ENCODE measurements at regions not wholly inside any gene's neighbourhood (a gene's known extent, or its start where the extent isn't known, plus 50 kb on each side); places are given as distances from the start of the nearest gene placed in this dataset.

- Mint-ChIP-seq H3K27ac (no peak overlapping the region), H3K36me3 (ENCODE audit: low read depth) (no peaks in the 10 kb centered on the region), H3K4me3 (no peak overlapping the region), H3K9me3 (no peaks in the 10 kb centered on the region), H3K27me3 (peaks cover 25% of the 10 kb centered on the region), H3K4me1 (no peaks in the 10 kb centered on the region)
- ATAC-seq (no peak), DNase-seq (no peak)
Observed at GRCh38 chr20:4344670-4345069, 95.6 kb upstream of the ADRA1D start.

DNA sequence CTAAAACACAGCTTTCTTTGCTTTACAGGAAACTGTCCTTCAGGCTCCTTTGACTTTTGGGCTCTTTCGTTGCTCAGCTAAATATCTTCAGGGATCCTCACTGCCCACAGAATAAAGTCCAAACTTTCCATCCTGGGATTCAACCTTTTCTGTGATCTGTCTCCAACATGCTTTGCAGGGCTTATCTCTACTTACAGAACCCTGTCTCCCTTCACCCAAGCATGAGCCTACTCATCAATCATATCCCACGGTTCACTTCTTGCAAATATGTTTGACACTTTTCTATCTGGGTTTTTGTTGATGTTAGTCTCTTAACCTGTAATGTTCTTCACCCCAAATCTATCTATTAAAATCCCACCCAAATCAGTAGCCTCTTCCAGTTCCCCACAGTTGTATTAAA is 93.5 kb upstream of the ADRA1D start:
- Mint-ChIP-seq H3K9me3 (no peaks in the 10 kb centered on the region), H3K36me3 (ENCODE audit: low read depth) (no peaks in the 10 kb centered on the region), H3K4me1 (no peaks in the 10 kb centered on the region), H3K27ac (no peak overlapping the region), H3K27me3 (peaks cover 27% of the 10 kb centered on the region), H3K4me3 (no peak overlapping the region)
- ATAC-seq (no peak), DNase-seq (no peak)

GRCh38 chr20:4341804-4342485 is 92.9 kb upstream of the ADRA1D start:
- H3K9me3 Mint-ChIP-seq, result no peaks in the 10 kb centered on the region
- no peak overlapping the region for H3K27ac Mint-ChIP-seq
- H3K4me3 Mint-ChIP-seq, result no peak overlapping the region
- ATAC-seq, result no peak
- no peak for DNase-seq
- H3K4me1 Mint-ChIP-seq, result no peaks in the 10 kb centered on the region
- H3K36me3 Mint-ChIP-seq (ENCODE audit: low read depth), result no peaks in the 10 kb centered on the region
- peaks cover 23% of the 10 kb centered on the region for H3K27me3 Mint-ChIP-seq

DNA sequence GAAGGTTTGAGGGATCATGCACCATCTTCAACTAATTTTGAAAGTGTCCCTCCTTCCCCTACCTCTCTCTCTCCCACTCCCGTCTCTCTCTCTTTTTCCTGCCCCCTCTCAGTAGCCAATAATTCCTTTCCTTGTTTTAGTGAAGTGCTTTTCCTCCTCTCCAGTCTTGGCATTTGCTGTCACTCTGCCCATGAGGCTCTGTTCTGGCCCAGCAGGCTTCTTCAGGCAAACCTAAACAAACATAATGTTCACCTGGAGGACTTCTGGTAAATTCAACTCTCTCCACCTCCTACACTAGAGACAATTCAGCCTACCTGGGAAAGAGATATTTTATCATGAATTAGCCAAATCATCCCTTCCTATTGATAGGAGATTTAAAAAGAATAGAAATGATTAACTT is 86.6 kb upstream of the ADRA1D start:
- ATAC-seq (no peak), DNase-seq (no peak)
- H3K9me3 Mint-ChIP-seq, result no peaks in the 10 kb centered on the region
- no peaks in the 10 kb centered on the region for H3K36me3 Mint-ChIP-seq (ENCODE audit: low read depth)
- no peak overlapping the region for H3K4me3 Mint-ChIP-seq
- no peaks in the 10 kb centered on the region for H3K4me1 Mint-ChIP-seq
- peaks cover 10% of the 10 kb centered on the region for H3K27me3 Mint-ChIP-seq
- H3K27ac Mint-ChIP-seq, result no peak overlapping the region

- ATAC-seq (no peak), DNase-seq (no peak)
- H3K27me3 Mint-ChIP-seq, result peaks cover 3% of the 10 kb centered on the region
- H3K9me3 Mint-ChIP-seq, result no peaks in the 10 kb centered on the region
- H3K27ac Mint-ChIP-seq, result no peak overlapping the region
- no peaks in the 10 kb centered on the region for H3K4me1 Mint-ChIP-seq
- no peaks in the 10 kb centered on the region for H3K36me3 Mint-ChIP-seq (ENCODE audit: low read depth)
- no peak overlapping the region for H3K4me3 Mint-ChIP-seq
Observed at GRCh38 chr20:4332121-4332860, 83.2 kb upstream of the ADRA1D start.

DNA sequence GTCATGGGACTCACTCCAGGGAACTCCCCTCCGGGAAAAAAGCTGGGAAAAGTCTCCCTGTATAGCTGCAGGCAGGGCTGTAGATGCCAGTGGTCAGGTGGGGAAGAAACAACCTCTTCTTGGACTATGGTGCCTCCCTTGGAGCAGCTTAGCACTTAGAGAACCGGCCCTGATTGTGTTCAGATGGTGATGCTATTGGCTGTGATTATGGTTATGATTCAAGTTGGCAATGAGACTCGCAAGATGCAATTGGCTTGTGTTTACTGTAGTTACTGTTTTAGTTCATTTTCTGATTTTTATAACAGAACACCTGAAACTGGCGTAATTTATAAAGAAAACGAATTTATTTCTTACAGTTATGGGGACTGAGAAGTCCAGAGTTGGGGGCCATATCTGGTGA is 80.9 kb upstream of the ADRA1D start:
- H3K4me3 Mint-ChIP-seq, result no peak overlapping the region
- H3K9me3 Mint-ChIP-seq, result peaks cover 6% of the 10 kb centered on the region
- peaks cover 3% of the 10 kb centered on the region for H3K27me3 Mint-ChIP-seq
- ATAC-seq (no peak), DNase-seq (no peak)
- no peaks in the 10 kb centered on the region for H3K36me3 Mint-ChIP-seq (ENCODE audit: low read depth)
- peaks cover 7% of the 10 kb centered on the region for H3K4me1 Mint-ChIP-seq
- H3K27ac Mint-ChIP-seq, result no peak overlapping the region

GRCh38 chr20:4329232-4329631 is 80.1 kb upstream of the ADRA1D start:
- H3K4me3 Mint-ChIP-seq, result no peak overlapping the region
- peaks cover 6% of the 10 kb centered on the region for H3K9me3 Mint-ChIP-seq
- H3K27me3 Mint-ChIP-seq, result peaks cover 4% of the 10 kb centered on the region
- no peak overlapping the region for H3K27ac Mint-ChIP-seq
- peaks cover 7% of the 10 kb centered on the region for H3K4me1 Mint-ChIP-seq
- H3K36me3 Mint-ChIP-seq (ENCODE audit: low read depth), result no peaks in the 10 kb centered on the region
- DNase-seq (no peak), ATAC-seq (no peak)

DNA sequence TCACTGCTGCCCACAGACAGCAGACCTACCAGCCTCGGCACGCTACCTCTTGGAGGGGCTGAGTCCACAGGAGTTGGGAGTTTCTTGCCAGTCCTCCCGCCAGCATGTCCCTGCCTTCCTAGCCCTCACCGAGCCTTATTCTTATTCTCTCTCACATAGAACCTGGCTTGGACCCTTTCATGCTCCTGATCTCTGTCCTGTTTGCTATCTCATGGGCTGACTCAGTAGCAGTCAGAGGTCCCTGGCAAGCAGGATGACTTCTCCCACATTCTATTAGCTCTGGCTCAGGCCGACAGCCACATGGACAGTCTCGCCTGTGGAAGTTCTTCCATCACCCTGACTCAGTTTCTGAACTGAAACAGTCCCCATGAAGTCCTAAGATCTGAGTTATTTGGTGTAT is 79.5 kb upstream of the ADRA1D start:
- H3K4me1 Mint-ChIP-seq, result peaks cover 7% of the 10 kb centered on the region
- no peak overlapping the region for H3K27ac Mint-ChIP-seq
- ATAC-seq, result no peak
- H3K27me3 Mint-ChIP-seq, result peaks cover 4% of the 10 kb centered on the region
- no peaks in the 10 kb centered on the region for H3K36me3 Mint-ChIP-seq (ENCODE audit: low read depth)
- peaks cover 6% of the 10 kb centered on the region for H3K9me3 Mint-ChIP-seq
- no peak overlapping the region for H3K4me3 Mint-ChIP-seq
- no peak for DNase-seq

DNA sequence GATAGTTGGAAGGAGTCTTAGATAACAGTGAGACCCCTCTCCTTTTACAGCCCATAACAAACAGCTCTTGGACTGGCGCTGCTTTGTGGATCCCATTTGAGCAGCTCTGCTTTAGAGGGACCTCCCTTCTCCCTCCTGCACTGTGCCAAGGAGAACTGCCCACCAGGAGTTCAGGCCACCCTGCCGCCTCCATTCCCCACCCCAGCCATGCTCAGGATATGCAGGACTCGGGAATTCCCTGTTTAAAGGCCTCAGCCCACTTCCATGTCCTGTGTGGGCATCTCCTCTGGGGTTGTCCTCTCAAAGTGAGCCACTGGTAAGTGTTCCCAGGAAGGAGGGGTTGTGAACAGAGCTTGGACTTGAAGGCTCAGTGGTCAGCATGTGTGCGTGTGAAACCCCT is 78.9 kb upstream of the ADRA1D start:
- peaks cover 6% of the 10 kb centered on the region for H3K9me3 Mint-ChIP-seq
- no peak overlapping the region for H3K27ac Mint-ChIP-seq
- H3K27me3 Mint-ChIP-seq, result peaks cover 4% of the 10 kb centered on the region
- ATAC-seq (no peak), DNase-seq (no peak)
- H3K4me1 Mint-ChIP-seq, result peaks cover 7% of the 10 kb centered on the region
- H3K4me3 Mint-ChIP-seq, result no peak overlapping the region
- H3K36me3 Mint-ChIP-seq (ENCODE audit: low read depth), result no peaks in the 10 kb centered on the region

- Mint-ChIP-seq H3K4me1 (peaks cover 7% of the 10 kb centered on the region), H3K4me3 (no peak overlapping the region), H3K27ac (no peak overlapping the region), H3K27me3 (peaks cover 8% of the 10 kb centered on the region), H3K36me3 (ENCODE audit: low read depth) (no peaks in the 10 kb centered on the region), H3K9me3 (peaks cover 6% of the 10 kb centered on the region)
- DNase-seq, result no peak
- ATAC-seq, result peak; percentile 40
Observed at GRCh38 chr20:4326195-4327065, 77.3 kb upstream of the ADRA1D start.

DNA sequence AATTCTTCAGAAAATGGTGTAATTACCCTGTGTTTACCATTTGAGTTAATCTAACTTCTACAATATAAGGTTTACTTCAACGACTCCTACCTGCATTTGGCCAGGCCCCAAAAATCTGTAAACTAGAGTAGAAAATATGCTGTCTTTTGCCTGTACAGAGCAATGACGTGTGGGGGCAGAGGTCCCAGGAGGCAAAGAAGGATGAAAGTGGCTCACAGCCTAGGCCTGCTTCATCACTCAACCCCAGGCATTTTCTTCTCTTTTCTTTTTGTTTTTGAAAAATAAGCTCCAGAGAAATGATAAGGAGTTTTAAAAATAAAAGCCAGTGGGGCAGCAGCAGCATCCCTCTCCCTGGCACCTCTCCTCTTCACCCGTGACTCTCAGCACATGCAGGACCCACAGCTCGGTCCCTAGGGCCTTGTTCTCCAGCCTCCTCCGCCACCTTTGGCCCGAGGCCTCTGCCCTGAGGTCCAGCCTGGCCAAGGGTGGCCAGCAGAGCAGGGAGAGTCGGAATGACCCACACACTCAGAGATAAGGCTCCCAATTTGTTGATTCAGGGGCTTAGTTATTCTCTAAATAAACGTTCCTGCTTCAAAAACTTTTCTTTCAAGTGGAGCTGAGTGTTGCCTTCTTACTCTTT is 76.6 kb upstream of the ADRA1D start:
- H3K4me1 Mint-ChIP-seq, result peaks cover 7% of the 10 kb centered on the region
- peaks cover 6% of the 10 kb centered on the region for H3K9me3 Mint-ChIP-seq
- no peak overlapping the region for H3K27ac Mint-ChIP-seq

GRCh38 chr20:4324611-4325243 is 75.6 kb upstream of the ADRA1D start:
- H3K9me3 Mint-ChIP-seq, result peaks cover 6% of the 10 kb centered on the region
- no peaks in the 10 kb centered on the region for H3K36me3 Mint-ChIP-seq (ENCODE audit: low read depth)
- H3K27ac Mint-ChIP-seq, result no peak overlapping the region
- DNase-seq (no peak), ATAC-seq (no peak)
- peaks cover 7% of the 10 kb centered on the region for H3K4me1 Mint-ChIP-seq
- no peak overlapping the region for H3K4me3 Mint-ChIP-seq
- peaks cover 8% of the 10 kb centered on the region for H3K27me3 Mint-ChIP-seq

More for the DNA sequence above, 76.6 kb upstream of the ADRA1D start:
- no peaks in the 10 kb centered on the region for H3K36me3 Mint-ChIP-seq (ENCODE audit: low read depth)
- DNase-seq (no peak), ATAC-seq (no peak)
- H3K27me3 Mint-ChIP-seq, result peaks cover 8% of the 10 kb centered on the region
- no peak overlapping the region for H3K4me3 Mint-ChIP-seq

GRCh38 chr20:4322499-4322898 is 73.4 kb upstream of the ADRA1D start:
- peaks cover 8% of the 10 kb centered on the region for H3K27me3 Mint-ChIP-seq
- peaks cover 6% of the 10 kb centered on the region for H3K9me3 Mint-ChIP-seq
- no peak overlapping the region for H3K27ac Mint-ChIP-seq
- H3K4me1 Mint-ChIP-seq, result peaks cover 7% of the 10 kb centered on the region
- no peak overlapping the region for H3K4me3 Mint-ChIP-seq
- ATAC-seq (no peak), DNase-seq (no peak)
- H3K36me3 Mint-ChIP-seq (ENCODE audit: low read depth), result no peaks in the 10 kb centered on the region

DNA sequence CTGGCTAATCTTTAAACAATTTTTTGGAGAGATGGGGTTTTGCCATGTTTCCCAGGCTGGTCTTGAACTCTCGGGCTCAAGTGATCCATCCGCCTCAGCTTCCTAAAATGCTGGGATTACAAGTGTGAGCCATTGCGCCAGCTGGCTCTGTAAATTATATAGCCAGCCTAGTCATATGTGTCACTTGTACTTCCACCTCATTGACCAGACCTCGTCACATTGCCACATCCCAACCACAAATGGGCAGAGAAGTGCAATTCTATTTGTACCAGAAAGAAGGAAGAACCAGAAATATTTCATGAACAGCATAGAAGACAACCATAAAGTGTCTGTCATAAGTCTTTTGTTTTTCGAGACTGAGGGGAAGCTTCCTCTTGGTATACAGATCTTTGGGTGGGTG is 71.2 kb upstream of the ADRA1D start:
- Mint-ChIP-seq H3K27me3 (peaks cover 6% of the 10 kb centered on the region), H3K4me1 (no peaks in the 10 kb centered on the region), H3K36me3 (ENCODE audit: low read depth) (no peaks in the 10 kb centered on the region), H3K27ac (no peak overlapping the region), H3K9me3 (peaks cover 7% of the 10 kb centered on the region), H3K4me3 (no peak overlapping the region)
- DNase-seq (no peak), ATAC-seq (no peak)

All from activated naive CD8-positive, alpha-beta T cell treated with anti-CD3 and anti-CD28 coated beads, Interleukin-2, amount 50 U/mL, for 24 hours (primary cell).